Fibroblast of skin of scalp (primary cell): ENCODE measurements at regions not wholly inside any gene's neighbourhood (a gene's known extent, or its start where the extent isn't known, plus 50 kb on each side); places are given as distances from the start of the nearest gene placed in this dataset.
"Not testable (repeated sequence)": the region's sequence is repeated elsewhere in the genome, so short reads cannot be mapped to it uniquely, and the experiment has no call there.

ENCODE experiments used
- DNase-seq: peaks from one replicate; pipeline ENCODE4 v3.0.0-alpha.2; 2013

DNA sequence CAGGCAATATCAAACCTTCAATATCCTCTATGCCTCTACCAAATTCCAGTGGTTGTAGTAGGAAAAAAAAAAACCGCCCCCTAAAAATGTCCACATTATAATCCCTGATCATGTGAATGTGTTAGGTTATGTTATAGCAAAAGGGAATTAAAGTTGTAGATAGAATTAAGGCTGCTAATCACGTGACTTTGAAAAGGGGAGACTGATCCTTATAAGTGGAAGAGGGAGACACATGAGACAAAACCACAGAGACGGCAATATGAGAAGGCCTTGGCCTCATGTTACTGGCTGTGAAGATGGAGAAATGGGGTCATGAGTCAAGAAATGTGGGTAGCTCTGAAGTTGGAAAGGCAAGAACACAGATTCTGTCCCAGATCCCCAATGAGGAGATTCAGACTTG lies 1711.3 kb downstream of the KHDRBS2 start:
- DNase-seq: not testable (repeated sequence)

DNA sequence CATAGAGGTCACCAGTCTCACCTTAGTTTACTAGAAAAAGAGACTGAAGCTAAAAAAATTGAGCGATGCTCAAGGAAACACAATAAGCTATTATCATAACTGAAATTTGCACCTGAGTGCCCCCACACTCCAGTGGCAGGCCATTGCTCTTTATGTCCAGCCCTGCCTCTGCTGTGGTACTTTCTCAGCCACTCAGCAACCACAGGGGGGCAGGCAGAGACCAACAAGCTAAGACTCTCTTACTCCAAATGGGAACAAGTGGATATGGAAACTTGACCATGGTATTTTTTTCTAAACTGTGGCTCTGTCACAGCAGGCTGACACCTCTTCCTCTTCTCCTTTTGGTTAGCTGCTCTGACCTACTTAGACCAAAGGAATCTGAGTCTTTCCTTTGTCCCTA lies 1713.4 kb downstream of the KHDRBS2 start:
- DNase-seq: not testable (repeated sequence)

DNA sequence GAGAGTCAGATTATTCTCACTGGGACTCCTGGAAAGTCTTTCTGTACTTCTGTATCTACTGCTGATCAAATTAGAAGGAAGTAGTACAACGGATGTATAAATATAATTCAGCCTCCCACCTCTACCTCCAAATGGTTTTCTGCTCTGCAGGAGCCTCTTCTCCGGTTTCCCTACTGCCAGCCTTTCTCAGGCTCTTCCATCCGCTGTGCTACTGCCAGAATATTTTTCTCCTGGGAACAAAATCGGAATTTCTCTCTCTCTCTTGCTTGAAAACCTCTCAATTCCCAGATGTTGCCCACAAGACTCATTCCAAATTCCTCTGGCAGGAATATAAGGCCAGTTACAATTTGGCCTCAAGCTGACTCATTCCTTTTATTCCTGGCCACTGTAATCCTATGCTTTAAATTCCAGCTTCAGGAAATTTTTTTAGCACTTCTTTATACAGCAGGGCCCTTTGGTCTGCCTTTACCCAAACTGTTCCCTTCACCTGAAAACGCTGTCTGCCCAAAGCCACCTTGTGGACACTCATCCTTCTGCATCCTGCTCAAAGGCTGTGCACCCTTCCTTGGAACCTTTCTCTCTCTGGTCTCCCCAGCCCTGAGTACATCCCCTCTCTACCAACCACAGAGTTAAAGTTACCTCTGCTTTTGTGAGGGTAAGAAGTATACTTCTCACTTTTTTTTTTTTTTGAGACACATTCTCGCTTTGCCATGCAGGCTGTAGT lies 1714.6 kb downstream of the KHDRBS2 start:
- DNase-seq: peak; percentile 4

DNA sequence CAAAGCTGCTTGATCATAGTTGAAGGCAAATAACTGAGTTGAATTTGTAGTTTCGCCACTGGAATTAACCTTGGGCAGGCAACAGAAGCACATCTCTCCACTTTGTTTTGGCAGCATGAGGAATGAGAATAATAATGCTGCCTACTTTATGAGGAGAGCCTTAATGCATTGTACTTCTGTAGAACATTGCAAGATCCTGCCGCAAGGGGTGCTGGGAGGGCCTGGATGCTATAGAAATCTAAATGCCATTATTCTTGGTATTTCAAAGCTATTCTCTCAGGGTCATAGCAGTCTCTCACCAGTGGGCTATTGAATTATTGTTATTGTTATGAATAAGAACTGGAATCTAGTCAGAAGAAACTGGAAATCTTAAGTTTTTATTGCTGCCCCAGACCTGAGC lies 1715.4 kb downstream of the KHDRBS2 start:
- DNase-seq: not testable (repeated sequence)

DNA sequence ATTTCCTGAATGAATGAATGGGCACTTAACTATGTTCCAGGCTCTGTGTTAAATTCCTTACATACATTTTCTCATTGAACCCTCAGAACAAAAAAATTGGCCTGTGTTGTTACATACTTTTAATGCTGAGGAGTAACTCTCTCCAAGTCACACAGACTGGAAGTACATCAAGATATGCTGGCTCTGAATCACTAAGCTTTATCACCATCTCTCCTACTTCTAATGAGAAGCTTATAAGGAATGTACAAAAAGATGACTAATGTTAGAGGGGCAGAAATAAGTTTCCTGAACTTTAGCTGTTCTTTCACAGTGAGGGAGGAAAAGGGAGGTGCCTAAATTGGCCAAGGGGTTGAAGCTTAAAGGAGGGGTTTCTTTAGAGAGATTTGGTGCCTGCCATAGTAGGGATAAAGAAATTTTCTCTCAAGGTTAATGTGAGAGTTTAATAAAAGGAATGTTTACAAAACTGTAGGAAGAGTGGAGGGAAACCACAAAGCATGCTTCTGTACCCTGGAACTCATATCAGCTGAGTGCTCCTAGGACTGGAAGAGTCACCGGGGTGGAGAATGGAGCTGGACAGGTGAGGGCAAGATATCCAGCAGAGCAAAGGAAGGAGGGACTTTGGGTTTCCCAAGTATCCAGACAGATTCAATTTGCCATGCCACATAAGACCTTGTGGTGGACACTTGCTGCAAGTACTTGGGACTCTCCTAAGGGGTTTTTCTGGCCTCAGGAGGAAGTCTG lies 1718.4 kb downstream of the KHDRBS2 start:
- DNase-seq: peak; percentile 5

DNA sequence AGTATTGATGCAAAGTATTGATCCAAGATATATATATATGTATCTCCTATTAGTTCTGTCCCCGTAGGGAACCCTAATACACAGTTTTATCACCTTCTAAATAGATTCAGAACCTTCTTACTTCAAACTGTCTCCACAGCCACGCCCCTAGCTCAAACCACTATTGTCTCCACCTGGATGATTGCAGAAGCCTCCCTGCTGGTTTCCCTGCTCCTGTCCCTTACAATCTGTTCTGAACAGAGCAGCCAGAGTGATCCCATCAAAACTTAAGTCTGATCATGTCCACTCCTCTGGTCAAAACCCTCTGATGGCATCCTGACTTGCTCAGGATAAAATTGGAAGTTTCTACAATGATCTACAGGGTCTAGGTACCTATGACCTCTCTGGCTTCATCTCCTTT lies 1719.6 kb downstream of the KHDRBS2 start:
- DNase-seq: not testable (repeated sequence)

DNA sequence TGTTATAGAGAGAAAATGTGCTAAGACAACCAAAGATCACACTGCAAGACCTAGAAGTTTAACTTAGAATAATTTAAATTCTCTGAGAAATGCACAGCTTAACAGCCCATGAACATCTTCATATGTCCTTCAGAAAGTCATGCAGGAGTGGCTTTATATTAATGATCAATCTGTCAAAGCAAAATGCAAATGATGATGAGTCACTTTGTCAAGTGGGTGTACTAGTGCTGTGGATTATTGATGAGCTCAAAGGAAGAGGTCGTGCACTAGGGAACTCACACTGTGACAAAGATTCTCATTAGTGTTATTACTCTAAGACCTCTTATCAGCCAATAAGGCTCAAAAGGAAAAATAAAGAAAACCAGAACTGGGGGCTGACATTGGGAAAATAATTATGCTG lies 1726.3 kb downstream of the KHDRBS2 start:
- DNase-seq: not testable (repeated sequence)

DNA sequence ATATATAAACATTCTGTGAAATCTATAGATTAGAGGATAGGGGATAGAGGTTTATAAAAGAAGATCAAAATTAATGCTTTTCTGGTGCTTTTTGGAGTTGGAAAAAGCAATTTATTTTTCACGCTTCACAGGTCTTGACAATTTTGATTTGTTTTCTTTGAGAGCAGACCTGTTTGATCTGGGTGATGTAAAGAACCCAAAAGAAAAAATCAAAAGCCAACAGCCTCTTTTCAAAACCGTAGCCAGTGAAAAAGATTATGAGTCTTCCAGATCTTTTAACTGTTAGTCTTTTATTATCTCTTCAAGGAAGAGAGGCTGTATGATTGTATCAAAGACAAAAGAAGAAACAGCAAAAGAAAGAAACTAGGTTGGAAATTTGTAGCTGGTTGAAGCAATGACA lies 1738.7 kb downstream of the KHDRBS2 start:
- not testable (repeated sequence) for DNase-seq

DNA sequence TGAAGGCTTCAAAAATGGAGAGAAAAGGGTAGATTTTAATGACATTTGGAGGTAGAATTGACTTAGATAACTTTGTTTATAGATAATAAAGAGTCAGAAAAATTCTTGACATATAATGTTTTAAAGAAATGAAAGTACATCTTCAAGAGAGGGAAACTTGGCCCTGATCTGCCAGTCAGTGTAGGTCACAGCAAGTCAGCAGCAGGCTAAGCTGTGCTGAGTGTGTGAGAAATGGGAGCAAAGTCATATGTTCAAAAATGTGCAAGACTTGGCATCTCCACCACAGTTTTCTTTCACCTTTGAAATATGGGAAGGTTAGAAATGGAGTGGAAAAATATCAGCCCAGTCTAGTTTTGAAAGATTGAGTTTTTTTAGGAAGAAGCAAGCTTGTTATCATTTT lies 1761.3 kb downstream of the KHDRBS2 start:
- DNase-seq: not testable (repeated sequence)

DNA sequence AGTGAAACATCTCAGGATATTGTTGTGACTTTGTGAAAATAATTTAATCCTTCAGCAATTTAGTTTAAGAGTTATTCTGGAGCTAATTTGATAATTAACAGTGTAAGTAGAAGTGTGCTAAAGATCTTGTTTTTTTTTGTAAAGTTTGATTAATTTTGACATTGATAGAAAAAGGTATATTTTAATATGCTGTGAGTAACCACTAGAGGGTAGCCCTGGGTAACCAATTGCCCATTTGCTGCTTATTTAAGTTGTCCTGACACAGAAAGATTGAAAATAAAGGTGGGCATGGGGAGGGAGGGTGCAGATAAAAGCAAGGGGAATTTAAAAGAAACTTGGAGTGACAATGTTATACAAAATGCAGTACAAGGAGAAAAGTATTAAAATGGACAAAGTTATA lies 1808.3 kb downstream of the KHDRBS2 start:
- not testable (repeated sequence) for DNase-seq

DNA sequence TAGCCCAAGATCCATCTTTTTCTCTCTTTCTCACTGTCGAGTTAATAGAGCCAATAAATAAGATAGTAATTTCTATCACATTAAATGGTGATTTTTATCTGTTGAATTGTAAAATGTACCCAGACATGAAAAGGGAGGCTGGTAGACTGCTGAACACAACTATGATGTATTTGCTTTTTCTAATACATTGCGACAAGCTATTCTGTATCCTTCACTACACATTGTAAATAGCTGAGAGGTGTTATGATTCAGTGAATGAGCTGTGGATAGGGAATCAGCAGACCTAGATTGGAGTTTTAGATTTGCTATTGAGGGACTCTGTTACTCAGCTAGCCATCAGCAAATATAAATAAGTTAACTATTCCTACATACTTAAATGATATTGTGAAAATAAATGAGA lies 1812.2 kb downstream of the KHDRBS2 start:
- DNase-seq: not testable (repeated sequence)

DNA sequence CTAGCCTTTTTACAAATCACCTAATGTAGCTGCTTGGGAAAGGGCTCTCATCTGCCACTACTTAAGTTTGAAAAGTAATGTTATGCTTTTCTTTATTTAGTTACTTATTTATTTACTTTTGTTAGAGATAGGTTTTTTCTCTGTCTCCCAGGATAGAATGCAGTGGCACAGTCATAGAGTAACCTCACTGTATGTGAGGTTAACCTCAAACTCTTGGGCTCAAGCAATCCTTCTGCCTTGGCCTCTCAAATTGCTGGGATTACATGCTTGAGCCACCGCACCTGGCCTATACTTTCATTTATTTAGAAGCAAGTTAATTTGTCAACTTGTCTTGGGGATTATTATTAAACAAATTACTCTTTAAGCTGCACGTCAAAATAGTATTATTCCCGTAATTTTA lies 1814.6 kb downstream of the KHDRBS2 start:
- not testable (repeated sequence) for DNase-seq

DNA sequence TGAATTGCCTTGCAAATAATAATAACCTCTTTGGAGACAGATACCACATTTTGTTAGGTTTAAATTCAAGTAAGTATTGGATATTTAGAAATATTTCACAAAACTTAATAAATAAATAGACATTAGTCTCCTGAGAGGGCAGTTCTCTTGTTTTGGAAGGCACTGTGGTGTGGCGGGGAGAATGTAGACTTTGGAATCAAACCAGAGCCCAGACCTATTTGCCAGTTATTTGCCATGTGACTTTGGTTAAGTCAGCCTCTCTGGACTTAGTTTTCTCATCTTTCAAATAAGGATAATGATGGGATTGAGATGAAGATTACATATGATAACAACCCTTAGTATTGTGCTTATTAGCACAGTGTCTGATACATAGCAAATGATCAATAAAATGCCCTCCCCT lies 1835.6 kb downstream of the KHDRBS2 start:
- DNase-seq: not testable (repeated sequence)

DNA sequence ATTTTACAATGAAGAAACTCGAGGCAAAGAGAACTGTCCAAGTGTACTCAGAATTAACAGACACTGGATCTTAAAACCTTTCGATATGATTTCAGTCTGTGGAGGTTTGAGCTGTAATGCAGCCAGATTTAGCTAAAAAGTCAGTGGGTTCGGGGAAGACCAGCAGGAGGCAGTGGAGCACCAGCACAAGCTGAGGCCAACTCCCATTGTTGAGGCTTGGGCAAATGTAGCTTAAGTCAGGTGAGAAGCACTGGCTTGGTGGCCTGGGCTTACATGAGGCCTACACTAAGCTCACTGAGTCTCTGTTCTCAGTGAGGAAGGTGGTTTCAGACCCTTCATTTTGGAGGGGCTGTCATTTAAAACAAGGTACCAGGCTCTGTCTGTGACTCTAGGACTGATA lies 1841.5 kb downstream of the KHDRBS2 start:
- not testable (repeated sequence) for DNase-seq

DNA sequence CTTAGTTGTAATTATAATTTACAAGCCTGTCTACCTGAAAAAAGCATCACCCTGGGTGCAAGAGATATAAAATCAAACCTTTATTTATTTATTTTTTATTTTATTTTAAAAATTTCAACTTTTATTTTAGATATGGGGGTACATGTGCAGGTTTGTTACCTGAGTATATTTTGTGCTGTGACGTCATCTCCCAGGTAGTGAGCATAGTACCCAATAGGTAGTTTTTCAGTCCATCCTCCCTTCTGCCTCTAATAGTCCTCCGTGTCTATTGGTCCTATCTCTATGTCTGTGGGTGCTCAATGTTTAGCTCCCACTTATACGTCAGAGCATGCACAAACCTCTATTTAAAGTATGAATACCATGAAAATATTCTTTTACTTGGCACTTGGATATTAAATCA lies 1846.3 kb downstream of the KHDRBS2 start:
- not testable (repeated sequence) for DNase-seq

DNA sequence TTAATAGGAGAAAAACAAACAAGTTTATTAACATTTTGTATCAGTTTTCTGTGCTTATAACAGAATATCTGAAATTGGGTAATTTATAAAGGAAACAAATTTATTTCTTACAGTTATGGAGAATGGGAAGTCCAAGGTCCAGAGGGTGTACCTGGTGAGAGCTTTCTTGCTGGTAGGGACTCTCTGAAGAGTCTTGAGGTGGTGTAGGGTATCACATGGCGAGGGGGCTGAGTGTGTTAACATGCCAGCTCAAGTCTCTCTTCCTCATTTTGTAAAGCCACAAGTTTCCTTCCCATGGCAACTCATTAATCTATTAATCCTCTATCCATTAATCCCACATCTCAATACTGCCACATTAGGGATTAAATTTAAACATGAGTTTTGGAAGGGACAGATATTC lies 1863.3 kb downstream of the KHDRBS2 start:
- not testable (repeated sequence) for DNase-seq

DNA sequence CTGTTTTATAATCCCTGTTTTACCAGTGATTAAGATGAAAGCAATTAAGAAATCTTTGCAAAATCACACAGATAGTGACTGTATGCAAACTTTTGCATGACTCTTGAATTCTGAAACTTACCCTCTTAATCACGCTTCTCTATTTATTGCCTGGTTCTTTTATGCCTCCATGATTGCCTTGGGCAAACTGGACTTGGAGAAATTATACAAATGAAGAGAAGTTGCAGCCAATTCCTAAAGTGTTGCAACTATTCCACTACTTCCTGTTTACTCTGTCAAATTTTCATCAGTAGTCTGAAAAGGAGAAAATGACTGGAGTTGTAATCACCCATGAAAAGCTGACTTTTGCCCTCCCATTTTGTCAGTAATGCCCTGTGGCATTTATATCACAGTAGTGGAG lies 1869.9 kb downstream of the KHDRBS2 start:
- not testable (repeated sequence) for DNase-seq

DNA sequence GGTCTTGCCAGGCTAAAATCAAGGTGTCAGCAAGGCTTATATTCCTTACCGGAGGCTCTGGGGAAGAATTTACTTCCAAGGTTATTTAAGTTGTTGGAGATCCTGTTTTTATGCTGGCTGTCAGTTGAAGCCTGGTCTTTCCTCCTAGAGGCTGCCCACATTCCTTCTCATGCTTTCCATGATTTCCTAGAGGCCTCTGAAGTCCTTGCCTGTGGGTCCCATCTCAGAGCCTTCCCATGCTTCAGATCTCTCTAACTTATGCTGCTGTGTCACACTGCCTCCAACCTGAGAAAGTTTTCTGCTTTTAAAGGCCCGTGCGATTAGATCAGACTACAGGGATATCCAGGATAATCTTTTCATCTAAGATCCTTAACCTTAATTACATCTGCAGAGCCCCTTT lies 1877.3 kb downstream of the KHDRBS2 start:
- DNase-seq: not testable (repeated sequence)

DNA sequence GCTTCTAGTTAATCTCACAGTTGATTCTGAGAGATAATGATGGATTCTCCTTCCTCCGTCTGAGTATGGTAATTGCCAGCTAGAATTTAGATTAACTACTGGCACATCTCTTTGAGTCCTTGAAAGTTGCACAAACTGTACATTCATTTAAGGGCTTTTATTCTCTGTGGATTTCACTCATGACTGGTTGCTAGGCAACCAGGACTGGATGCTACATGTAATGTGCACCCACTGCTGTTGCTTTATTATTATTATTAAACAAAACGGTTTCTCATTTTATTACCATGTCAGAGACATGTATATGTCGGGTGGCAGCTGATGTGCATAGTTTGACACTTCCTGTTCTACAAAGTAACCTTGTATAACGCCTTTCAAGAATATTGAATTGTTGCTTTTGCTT lies 1882.8 kb downstream of the KHDRBS2 start:
- DNase-seq: not testable (repeated sequence)

DNA sequence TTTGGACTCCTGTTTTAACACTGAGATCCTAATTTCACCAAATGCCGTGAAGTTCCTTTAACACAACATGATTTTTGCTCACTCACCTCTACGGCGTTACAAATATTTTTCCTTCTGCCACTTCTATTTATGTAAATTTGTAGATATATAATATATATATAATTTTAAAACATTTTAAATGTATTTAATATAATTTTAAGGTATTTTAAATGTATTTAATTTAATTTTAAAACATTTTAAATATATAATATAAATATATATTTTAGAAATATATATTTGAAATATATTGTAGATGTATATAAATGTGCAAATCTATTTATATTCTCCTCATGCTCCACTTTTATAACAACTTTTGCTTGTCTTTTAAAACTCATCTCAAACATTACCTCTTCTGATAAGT lies 1883.5 kb downstream of the KHDRBS2 start:
- DNase-seq: not testable (repeated sequence)

DNA sequence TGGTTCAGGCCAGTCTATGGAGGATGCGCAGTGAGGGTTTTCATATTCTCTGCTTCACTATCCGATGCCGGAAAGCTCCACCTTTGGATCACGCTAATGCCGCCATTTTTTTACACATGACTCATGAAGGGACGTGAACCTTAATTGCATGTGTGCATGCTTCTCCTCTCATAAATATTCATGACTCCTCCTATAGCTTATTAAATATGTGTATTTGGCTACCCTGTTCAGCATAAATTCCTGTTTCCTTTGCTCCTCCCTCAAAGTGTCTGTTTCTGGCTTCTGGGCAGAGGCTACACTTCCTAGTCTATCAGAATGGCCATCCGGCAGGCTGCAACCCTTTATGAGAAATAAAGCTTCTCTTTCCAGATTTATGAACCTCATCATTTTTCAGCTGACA lies 1890.8 kb downstream of the KHDRBS2 start:
- DNase-seq: not testable (repeated sequence)

DNA sequence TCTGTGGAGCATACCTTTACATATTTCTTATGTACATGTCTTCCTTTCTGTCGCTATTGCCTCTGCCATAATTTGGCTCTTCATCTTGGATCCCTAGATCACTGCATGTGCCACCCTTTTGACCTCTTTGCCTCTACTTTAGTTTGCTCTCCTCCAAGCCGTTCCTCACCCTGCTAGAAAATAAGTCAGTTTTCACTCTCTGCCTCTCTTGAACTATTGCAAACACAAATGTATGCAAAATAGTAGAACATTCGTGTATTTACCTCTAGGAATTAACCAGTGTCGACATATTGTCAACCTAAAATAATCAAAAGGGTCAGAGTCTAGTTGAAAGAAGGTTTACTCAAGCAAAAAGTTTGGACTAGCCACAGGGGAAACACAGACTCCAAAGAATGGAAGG lies 1893.1 kb downstream of the KHDRBS2 start:
- DNase-seq: not testable (repeated sequence)

DNA sequence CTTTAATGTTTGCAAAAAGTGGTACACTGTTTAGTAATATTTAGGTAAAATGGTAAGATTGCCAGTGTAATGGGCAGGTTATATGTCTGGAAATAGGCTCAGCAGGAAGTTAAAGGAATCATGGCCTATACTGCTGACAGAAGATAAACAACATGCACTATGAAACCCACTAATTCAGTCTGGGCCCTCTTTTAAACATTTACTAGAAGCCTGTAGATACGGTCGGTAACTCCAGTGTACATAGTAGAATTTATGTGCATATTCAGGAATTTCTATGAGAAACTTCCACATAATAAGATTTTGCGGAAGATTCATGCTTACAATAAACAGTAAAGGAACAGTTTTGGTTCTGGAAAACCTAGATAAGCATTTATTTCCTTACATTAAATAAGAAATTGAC lies 1896.9 kb downstream of the KHDRBS2 start:
- not testable (repeated sequence) for DNase-seq

DNA sequence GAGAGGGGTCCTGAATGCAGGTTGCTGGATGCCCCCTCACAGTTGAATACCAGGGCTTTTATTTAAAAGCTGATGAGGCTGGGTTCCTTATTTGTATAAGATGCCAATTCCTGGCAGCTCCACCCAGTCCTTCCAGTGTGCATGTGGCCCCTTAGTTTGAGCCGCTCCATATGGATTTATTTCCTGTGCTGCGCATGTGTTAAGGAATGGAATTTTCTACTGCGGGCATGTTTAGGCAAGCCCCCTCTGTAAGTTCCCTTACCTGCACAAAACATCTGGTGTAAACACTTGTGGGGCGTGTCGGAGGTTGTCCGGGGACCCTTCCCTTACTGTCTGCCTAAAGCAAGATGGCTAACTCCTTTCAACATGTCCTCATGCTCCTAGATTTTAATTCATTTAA lies 1901.4 kb downstream of the KHDRBS2 start:
- not testable (repeated sequence) for DNase-seq
